Activated CD8-positive, alpha-beta memory T cell treated with anti-CD3 and anti-CD28 coated beads, Interleukin-2, amount 50 U/mL, for 1 hour (primary cell): ENCODE measurements at regions not wholly inside any gene's neighbourhood (a gene's known extent, or its start where the extent isn't known, plus 50 kb on each side); places are given as distances from the start of the nearest gene placed in this dataset.

Experiments used
- DNase-seq: peaks from one replicate; pipeline ENCODE4 v3.0.0-alpha.2; 2020; ENCODE audit errors: extremely low read depth

DNA sequence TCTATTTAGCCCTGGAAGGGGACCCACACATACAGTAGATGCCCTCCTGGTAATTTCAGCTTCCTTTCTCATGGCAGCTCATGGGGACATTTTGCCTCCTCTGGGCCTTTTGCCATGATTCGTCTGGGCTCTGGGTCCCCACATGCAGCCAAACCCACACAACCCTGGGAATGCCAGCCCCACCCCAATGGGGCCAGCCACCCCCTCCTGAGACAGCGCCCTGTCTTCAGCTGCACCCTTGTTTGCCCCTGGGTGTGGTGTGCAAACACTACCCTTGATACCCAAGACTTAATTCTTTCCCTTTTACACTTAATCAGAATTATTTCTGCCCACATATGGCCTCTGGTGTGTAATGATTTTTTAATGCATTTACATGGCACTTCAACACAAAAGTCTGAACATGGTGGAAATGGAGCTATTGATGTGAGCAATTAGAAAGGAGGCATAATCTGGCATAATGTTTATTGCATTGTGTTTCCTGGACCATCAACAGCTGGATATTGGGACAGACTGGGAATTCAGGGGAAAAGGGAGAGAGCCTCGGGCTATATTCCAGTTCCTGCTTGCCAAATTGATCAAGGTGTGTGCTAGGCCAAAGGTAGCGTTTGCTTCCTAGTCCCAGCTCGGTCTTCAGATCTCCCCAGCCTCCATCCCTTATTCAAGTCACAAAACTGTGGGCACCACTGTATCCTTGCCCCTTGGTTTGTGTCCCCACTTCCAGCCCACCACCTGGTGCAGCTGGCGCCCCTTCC, 85.0 kb upstream of the ANO1 start:
- no peak for DNase-seq

DNA sequence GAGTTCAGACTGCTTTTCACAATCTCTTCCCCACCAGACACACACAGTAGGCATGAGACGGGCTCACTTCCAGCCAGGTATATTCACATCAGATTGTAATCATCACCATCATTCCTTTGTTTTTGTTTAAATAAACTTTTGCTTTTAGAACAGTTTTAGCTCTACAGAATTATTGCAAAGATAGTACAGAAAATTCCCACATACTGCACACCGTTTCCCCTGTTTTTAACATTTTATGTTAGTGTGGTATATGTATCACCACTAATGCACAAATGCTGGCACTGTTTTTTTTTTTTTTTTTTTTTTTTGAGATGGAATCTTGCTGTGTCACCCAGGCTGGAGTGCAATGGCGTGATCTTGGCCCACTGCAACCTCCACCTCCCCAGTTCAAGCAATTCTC, 83.3 kb upstream of the ANO1 start:
- DNase-seq = no peak

DNA sequence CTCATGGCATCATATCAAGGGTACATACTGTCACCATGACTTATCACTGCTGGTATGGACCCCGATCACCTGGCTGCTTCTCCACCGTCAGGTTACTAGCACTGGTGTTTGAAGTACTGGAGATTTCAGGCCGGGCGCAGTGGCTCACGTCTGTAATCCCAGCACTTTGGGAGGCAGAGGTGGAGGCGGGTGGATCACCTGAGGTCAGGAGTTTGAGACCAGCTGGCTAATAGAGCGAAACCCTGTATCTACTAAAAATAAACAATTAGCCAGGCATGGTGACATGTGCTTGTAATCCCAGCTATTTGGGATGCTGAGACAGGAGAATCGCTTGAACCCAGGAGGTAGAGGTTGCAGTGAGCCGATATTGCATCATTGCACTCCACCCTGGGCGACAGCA, 82.4 kb upstream of the ANO1 start:
- no peak for DNase-seq

DNA sequence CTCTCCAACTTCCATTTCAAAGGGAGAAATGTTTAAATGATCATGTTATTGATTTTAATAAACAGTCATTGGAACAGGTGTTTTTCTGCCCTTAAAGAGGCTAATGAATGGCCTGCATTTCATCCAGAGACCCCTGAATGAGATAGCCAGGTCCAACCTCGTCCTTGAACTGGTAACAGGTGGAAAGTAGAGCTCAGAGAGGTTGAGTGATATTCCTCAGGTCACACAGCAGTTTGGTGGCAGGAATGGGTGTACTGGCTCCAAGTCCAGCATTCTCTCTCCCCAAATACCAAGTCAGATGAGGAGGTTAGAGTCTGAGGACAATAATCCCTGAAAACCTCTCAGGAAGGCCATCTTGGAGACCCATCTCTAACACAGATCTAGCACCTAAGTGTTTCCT, 81.7 kb upstream of the ANO1 start:
- no peak for DNase-seq

DNA sequence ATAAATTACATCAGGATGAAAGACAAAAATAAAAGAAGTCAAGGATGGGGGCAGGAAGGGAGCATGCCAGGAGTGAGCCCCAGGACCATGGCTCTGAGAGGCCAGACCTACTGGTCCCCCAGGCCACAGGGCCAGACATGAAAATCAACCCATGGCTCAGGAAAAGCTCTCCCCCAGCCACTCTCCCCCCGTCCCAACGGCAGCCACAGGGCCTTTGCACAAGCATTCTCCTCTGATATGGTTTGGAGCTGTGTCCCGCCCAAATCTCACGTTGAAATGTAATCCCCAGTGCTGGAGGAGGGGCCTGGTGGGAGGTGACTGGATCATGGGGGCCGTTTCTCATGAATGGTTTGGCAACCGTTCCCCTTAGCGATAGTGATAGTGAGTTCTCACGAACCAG, 80.8 kb upstream of the ANO1 start:
- no peak for DNase-seq

DNA sequence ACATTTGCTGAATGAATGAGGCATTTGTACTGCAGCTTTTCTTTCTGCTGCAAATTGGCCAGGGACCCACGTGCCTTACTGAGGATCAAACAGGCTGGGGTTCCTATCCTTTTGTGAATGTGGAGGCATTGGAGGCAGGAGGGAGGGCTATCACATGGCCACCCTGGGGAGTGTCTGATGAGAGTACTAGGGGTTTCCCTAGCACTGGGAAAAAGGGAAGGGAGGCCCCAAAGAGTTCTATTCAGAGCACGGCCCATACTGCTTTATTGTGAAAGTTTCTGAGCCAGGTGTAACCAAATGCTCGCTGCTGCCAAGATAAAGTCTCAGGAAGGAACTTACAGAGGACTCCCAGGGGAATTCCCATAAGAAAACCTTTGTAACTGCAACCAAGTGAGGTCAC, 78.4 kb upstream of the ANO1 start:
- no peak for DNase-seq

DNA sequence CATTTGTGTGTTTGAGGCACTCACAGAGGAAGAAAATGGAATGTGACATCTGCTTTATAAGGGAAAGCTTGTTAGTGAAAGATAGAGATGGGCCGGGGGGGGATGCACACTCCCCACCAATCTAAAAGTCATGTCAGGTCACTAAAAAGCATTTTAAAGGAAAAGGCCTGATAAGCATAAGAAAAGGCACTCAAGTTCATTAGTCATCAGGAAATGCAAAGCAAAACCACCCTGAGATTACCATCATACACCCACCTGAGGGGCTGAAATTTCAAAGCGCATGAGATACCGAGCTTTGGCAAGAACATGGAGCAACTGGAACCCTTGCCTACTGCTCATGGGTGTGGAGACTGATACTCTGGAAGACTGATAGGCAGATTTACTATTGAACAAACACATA, 77.9 kb upstream of the ANO1 start:
- DNase-seq = no peak

DNA sequence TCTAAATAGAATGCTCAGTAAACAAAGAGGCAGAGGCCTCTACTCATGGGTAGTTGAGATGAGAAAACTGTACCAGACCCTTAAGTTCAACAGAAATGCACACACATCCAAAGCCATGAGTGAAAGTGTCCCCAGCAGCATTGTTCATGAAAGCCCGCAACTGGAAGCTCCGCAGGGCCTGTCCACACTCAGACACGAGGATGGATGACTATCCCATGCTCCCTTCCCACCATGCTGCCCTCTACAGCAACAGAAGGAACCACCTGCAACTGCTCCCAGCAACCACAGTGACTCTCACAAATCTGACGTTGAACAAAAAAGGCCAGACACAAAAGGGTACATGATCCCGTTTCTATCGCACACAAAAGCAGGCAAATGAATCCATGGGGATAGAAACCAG, 76.9 kb upstream of the ANO1 start:
- DNase-seq = no peak

DNA sequence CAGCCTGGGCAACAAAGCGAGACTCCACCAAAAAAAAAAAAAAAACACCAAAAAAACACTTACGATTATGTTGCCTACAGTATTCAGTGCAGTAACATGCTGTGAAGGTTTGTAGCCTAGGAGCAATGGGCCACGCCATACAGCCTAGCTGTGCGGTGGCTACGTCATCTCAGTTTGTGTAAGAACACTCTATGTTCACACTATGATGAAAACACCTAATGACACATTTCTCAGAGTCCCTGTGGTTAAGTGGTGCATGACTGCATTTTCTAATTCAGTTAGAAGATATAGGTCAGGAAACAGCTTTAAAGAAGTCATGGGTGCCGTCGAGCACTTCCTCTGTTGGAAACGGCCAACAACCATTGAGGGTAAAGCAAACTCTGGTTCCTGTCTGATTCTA, 75.7 kb upstream of the ANO1 start:
- DNase-seq = no peak

DNA sequence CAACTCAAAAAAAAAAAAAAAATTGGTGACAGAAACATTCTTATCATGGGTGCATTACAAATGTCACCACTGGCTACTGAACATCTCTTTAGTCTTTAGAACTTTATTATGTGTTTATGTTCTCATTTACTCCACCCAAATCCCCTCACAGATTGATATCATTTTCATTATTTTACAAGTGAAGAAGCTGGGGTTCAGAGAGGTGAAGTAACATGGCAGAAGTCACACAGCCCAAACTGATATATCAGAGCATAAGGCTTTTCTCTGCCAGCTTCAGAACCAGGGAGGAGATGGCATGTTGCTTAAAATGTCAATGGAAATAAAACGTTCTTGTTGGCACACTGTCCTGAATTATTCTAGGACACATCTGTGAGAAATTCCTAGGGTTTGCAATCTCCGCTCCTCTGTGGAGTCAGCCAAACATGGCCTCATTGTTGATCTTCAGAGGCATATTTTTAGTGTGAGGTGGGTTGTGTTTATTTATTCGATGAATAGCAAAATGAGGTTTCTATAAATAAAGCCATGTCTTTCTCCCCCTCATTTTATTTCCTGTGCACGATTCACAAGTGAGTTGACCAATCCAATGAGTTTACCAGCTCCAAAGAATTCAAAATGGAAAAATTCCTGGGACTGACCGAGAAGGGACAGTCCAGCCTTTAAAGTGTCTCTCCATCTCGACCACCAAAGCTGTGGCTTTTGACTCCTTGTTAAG, 72.9 kb upstream of the ANO1 start:
- DNase-seq = no peak

DNA sequence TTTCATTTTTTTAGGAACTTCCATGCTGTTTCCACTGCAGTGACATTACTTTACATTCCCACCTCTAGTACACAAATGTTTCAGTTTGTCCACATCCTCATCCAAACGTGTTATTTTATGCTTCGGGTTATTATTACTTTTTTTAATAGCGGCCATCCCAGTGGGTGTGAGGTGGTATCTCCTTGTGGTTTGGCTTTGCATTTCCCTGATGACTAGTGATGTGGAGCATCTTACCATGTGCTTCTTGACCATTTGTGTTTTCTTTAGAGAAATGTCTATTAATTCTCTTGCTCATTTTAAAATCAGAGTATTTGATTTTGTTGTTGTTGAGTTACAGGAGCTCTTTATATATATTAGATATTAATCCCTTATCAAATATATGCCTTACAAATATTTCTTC, 70.3 kb upstream of the ANO1 start:
- no peak for DNase-seq

DNA sequence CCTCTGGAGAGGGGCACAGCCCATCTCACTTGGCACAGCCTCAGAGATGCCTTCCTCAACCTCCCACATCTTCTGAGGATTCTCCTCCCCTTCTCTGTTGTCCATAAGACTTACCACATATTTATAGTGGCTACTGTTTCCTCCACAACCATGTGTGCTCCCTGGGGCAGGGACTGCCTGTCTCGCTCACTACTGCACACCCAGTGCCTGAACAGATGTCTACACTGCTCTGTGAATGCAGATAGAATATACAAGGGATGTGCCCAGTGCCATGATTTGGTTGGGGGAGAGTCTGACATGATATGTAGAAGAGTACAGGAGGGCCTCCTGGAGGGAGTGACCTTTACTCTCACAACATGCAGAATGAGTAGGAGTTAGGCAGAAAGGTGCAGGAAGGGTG, 67.3 kb upstream of the ANO1 start:
- no peak for DNase-seq

DNA sequence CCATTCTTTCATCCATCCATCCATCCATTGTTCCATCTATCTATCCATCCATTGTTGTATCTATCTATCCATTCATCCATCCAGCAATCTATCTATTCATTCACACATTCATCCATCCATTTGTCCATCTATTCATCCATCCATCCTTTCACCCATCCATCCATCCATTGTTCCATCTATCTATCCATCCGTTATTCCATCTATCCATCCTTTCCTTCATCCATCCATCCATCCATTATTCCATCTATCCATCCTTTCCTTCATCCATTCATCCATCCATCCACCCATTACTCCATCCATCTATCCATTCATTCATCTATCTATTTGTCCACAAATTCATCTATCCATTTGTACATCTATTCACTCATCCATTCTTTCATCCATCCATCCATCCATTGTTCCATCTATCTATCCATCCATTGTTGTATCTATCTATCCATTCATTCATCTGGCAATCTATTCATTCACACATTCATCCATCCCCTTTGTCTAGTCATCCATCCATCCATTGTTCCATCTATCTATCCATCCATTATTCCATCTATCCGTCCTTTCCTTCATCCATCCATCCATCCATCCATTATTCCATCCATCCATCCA, 65.9 kb upstream of the ANO1 start:
- DNase-seq = no peak

DNA sequence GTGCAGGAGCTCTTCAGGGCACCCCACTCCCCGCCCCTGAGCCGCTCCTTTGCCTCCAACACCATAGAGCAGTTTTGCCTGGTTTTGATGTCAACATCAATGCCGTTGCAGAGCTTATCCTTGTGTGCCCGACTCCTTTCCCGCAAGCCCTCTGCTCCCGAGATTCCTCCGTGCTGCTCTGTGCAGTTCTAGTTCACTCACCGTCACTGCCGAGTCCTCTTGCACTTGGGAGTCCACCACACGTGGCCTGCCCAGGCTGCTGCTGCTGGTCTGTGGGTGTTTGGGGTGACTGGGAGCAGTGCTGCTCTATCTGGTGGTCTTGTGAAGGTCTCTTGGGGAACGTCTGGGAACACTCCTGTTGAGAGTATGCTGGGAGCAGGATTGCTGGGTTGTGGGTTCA, 63.8 kb upstream of the ANO1 start:
- DNase-seq = no peak

DNA sequence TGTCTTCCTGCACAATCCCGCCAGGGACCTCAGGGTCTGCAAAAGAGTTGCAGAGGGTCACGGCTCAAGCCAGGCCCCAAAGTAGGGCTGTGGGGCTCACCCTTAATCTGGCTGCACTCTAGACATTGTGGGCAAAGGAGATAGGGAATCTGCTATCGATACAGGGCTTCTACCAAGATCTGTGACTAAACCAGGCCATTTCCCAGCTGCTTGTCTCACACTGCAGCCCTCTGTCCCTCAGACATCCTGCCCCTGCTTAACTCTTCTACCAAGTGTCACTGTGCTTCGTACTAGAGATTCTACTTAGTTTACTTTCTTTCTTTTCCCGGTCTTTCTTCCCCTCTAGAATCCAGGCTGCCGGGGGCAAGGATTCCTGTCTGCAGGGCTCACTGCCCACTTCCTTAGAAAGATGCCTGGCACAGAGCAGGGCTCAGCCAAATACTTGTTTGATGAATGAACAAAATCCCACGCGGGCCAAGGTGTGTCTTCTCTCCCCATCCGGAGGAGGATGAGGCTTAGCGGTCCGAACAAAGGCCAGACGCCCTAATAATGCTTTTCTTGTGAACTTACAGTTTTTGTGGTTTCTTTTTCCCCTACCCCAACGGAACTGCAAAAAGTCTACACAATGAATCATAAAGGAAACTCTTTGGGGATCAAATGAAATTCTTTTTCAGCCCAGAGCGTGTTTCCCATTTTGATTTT, 61.3 kb upstream of the ANO1 start:
- DNase-seq = no peak

DNA sequence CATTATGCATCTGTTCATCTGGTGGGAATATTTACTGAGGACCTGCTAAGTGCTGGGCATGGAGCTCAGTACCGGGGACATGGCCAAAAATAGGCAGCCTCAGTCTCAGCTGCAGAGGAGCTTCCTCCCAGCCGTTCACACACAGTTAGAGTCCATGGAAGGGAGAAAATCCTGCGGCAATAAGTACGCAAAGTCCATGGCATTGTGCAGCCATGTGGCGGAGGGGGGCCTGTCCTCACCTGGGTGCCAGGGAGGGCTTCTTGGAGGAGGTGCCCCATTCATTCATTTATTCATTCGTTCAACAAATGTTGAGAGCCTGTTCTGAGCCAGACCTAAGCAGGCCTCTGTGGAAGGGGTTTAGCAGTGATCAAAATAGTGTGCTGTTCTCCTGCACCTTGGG, 59.3 kb upstream of the ANO1 start:
- no peak for DNase-seq

DNA sequence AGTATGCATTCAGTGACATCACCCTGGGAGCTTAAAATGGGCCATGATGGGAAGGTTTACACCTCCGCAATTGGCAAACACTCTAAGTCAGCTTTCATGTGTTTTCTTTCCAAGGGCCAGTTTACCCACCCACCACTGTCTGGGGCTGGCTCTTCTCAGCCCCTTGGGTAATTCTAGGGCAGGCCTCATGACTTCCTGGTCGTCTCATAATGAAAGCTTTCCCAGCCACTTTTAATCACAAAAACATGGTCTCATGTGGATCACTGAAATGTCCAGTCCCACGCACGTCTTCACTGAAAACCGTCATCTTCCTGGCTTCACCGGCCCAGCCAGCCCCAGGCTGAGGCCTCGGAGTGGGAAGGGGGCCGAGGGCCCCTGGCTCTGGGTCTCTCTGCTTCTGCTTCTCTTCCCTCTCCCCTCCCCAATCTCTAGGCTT, 58.5 kb upstream of the ANO1 start:
- DNase-seq = no peak

DNA sequence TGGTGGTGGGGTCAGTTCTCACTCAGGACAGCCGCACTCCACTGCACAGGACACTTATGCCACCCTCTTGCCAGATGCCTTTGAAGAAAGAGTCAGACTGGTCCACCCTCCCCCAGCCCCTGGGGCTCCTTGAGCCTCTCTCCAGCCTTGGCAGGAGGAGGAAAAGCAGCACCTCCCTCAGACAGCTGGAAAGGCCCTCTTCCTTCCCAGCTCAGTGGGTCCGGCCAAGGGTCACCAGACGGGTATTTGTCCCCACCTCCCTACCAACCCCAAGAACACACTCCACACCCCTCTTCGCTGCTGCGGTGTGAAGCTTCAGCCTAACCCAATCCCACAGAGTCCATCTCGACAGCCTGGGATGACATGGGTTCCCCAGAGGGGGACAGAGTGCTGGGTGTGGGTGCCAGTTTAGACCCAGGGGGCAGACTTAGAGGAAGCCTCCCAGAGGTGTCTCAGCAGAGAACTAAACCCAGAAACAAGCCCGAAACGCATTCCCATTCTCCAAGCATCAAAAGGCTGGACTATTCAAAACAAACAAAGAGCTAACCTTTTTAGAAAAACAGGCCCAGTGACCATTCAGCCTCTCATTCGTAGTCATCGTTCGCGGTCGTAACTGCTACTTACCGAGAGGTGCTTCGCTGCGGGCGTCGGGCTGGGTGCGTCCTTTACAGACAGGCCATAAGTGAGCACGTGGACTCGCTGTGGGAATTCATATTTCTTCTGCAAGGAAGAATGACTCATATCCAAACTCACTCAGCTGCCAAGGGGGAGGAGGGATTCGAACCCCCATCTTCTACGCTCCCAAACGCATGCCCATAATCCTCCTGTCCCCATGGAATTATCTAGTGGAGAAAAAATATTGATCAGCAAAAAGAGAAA, 57.5 kb upstream of the ANO1 start:
- DNase-seq = no peak

DNA sequence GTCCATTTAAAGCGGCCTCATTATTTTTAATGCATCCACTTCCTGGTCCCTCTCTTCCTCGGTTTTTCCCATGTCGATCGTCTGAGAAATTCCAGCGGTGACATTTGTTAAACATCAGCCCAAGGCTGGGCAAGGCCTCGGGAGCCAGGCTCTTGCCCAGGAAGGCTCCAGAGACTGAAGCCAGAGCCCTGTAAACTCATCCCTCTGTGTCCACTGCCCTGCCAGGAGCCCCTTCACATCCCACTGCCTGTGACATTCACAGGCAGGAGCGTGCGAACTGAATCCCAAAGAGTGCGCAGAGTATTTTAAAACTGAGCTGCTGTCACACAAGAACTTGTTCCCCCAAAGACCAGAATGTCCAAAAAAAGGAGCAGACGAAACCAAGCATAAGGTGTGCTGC, 56.5 kb upstream of the ANO1 start:
- DNase-seq = no peak

DNA sequence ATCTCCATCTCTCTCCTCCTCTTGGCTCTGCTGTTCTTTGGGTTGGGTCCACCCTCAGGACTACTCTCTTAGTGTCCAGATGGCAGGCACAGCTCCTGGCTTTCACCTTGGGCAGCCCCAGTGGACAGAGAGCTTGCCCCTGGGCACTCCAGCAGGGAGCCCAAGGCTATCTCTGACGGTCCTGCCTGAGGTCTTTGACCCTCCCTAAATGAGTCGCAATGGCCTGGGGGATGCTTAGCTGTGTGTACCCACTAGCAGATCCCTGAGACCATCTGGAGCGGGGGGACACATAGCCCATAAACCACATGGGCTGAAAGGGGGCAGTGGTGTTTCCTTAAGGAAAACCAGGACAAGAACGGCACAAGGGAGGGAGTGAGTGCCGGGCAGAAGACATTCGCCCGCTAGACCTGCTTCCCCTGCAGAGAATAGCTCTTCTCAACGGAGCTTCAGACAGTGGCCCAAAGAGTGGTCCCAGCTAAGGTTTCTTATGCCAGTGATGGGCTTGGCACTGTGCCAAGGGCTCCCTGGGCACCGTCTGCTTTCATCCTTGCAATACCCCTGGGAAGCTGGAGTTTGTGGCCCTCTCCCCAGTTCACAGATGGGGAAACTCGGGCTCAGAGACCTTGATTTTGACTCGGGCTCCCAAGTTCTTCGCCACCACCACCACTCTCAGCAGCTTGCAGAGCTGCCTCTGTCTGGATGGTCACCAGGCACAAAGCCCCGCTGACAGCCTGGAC, 53.9 kb upstream of the ANO1 start:
- no peak for DNase-seq

DNA sequence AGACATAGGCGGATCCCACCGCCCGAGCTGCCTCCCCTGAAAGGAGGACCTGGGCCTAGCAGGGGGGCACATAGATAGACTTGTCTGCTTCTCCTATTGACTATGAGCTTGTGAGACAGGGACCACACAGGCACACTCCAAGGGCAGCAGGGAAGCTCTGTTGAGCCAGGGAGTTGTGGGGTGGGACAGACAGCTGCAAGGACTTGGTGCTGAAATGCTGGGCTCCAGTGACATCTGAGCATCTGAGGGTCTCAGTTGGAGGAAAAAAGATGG, 53.4 kb upstream of the ANO1 start:
- no peak for DNase-seq
